ENCODE measurements at regions not wholly inside any gene's neighbourhood (a gene's known extent, or its start where the extent isn't known, plus 50 kb on each side); places are given as distances from the start of the nearest gene placed in this dataset.

GRCh38 chr19:32091241-32091640 is 254.2 kb upstream of the ZNF507 start:
- H3K4me3 ChIP-seq (ENCODE audit: control insufficient read depth, low read depth, low read length) = no peak overlapping the region
- no peak for TF ChIP-seq CTCF (conservative IDR thresholded peaks at IDR 0.05; ENCODE audit: control insufficient read depth, insufficient read depth, low read depth, low read length)
- no peak for DNase-seq (ENCODE audit: low read depth)

GRCh38 chr19:32097011-32097410 is 248.4 kb upstream of the ZNF507 start:
- DNase-seq (ENCODE audit: low read depth) = no peak
- TF ChIP-seq CTCF (conservative IDR thresholded peaks at IDR 0.05; ENCODE audit: control insufficient read depth, insufficient read depth, low read depth, low read length) = no peak
- no peak overlapping the region for H3K4me3 ChIP-seq (ENCODE audit: control insufficient read depth, low read depth, low read length)

- H3K4me3 ChIP-seq (ENCODE audit: control insufficient read depth, low read depth, low read length) = no peak overlapping the region
- DNase-seq (ENCODE audit: low read depth) = no peak
- no peak for TF ChIP-seq CTCF (conservative IDR thresholded peaks at IDR 0.05; ENCODE audit: control insufficient read depth, insufficient read depth, low read depth, low read length)
Measured at GRCh38 chr19:32097620-32098019, 247.8 kb upstream of the ZNF507 start.

GRCh38 chr19:32098968-32099367 is 246.4 kb upstream of the ZNF507 start:
- DNase-seq (ENCODE audit: low read depth) = no peak
- no peak overlapping the region for H3K4me3 ChIP-seq (ENCODE audit: control insufficient read depth, low read depth, low read length)
- no peak for TF ChIP-seq CTCF (conservative IDR thresholded peaks at IDR 0.05; ENCODE audit: control insufficient read depth, insufficient read depth, low read depth, low read length)

- DNase-seq (ENCODE audit: low read depth) = no peak
- no peak overlapping the region for H3K4me3 ChIP-seq (ENCODE audit: control insufficient read depth, low read depth, low read length)
- no peak for TF ChIP-seq CTCF (conservative IDR thresholded peaks at IDR 0.05; ENCODE audit: control insufficient read depth, insufficient read depth, low read depth, low read length)
Measured at GRCh38 chr19:32101206-32101605, 244.2 kb upstream of the ZNF507 start.

- DNase-seq (ENCODE audit: low read depth) = no peak
- H3K4me3 ChIP-seq (ENCODE audit: control insufficient read depth, low read depth, low read length) = no peak overlapping the region
- TF ChIP-seq CTCF (conservative IDR thresholded peaks at IDR 0.05; ENCODE audit: control insufficient read depth, insufficient read depth, low read depth, low read length) = no peak
Measured at GRCh38 chr19:32103541-32103940, 241.9 kb upstream of the ZNF507 start.

GRCh38 chr19:32104153-32104849 is 241.1 kb upstream of the ZNF507 start:
- no peak for TF ChIP-seq CTCF (conservative IDR thresholded peaks at IDR 0.05; ENCODE audit: control insufficient read depth, insufficient read depth, low read depth, low read length)
- no peak for DNase-seq (ENCODE audit: low read depth)
- no peak overlapping the region for H3K4me3 ChIP-seq (ENCODE audit: control insufficient read depth, low read depth, low read length)

Measured in fibroblast of mammary gland (primary cell).